NB4 (cell line): ENCODE measurements at regions not wholly inside any gene's neighbourhood (a gene's known extent, or its start where the extent isn't known, plus 50 kb on each side); places are given as distances from the start of the nearest gene placed in this dataset.

ENCODE experiments used
- MYC ChIP-seq: IDR thresholded peaks from 2 replicates; pipeline ENCODE4 v1.6.1; 2011; ENCODE audit warnings: low read depth, low read length
- POLR2A ChIP-seq: IDR thresholded peaks from 2 replicates; pipeline ENCODE4 v1.6.1; 2011; ENCODE audit warnings: mild to moderate bottlenecking; ENCODE audit not compliant: insufficient read length; ENCODE audit errors: extremely low read depth

- TF ChIP-seq POLR2A, result no peak
- TF ChIP-seq MYC, result no peak
These were observed 1064.0 kb upstream of the SLIT2 start for GRCh38 chr4:19187691-19188090.
